GM23338 (cell line): ENCODE measurements at regions not wholly inside any gene's neighbourhood (a gene's known extent, or its start where the extent isn't known, plus 50 kb on each side); places are given as distances from the start of the nearest gene placed in this dataset.

ENCODE experiments used
- CREB1 ChIP-seq: fragments of 250-450 bp; sonication (Bioruptor Pico); IDR thresholded peaks from 2 replicates; pipeline ENCODE4 v1.5.0; 2020; ENCODE audit warnings: low read depth, mild to moderate bottlenecking, moderate library complexity
- CTCF ChIP-seq, 2 experiments: fragments of 200-600 bp in 1 of 2; sonication (generic) in 1 of 2; conservative IDR thresholded peaks; 2 replicates each; pipeline versions ENCODE4 v1.5.1 to v1.6.1; 2016 to 2017; ENCODE audit warnings: antibody characterized with exemption in 2 of 2, low read depth in 2 of 2, mild to moderate bottlenecking in 2 of 2, moderate library complexity in 1 of 2
- ETS1 ChIP-seq: IDR thresholded peaks from 2 replicates; pipeline ENCODE4 v1.6.1; 2016; ENCODE audit warnings: antibody characterized with exemption
- EZH2 ChIP-seq: fragments of 200-600 bp; sonication (generic); IDR thresholded peaks from one replicate; pipeline ENCODE4 v1.8.0; 2017; ENCODE audit warnings: antibody characterized with exemption, mild to moderate bottlenecking, low read depth; ENCODE audit not compliant: unreplicated experiment
- EZH2phosphoT487 ChIP-seq: fragments of 200-600 bp; sonication (generic); IDR thresholded peaks from one replicate; pipeline ENCODE4 v1.8.1; 2018; ENCODE audit warnings: antibody characterized with exemption; ENCODE audit not compliant: unreplicated experiment
- JUNB ChIP-seq: IDR thresholded peaks from one replicate; pipeline ENCODE4 v1.6.1; 2016; ENCODE audit warnings: antibody characterized with exemption; ENCODE audit not compliant: unreplicated experiment
- NANOG ChIP-seq: IDR thresholded peaks from 2 replicates; pipeline ENCODE4 v1.6.1; 2016; ENCODE audit warnings: antibody characterized with exemption, borderline replicate concordance
- POLR2AphosphoS5 ChIP-seq: IDR thresholded peaks from 2 replicates; pipeline ENCODE4 v1.6.1; 2016; ENCODE audit warnings: antibody characterized with exemption, low read depth
- REST ChIP-seq: IDR thresholded peaks from one replicate; pipeline ENCODE4 v1.6.1; 2018; ENCODE audit warnings: antibody characterized with exemption; ENCODE audit not compliant: unreplicated experiment
- STAT1 ChIP-seq: IDR thresholded peaks from one replicate; pipeline ENCODE4 v1.6.1; 2016; ENCODE audit warnings: antibody characterized with exemption; ENCODE audit not compliant: unreplicated experiment
- ZNF114 ChIP-seq: fragments of 250-450 bp; sonication (Bioruptor Pico); IDR thresholded peaks from 2 replicates; pipeline ENCODE4 v1.5.0; 2020; ENCODE audit warnings: mild to moderate bottlenecking, moderate library complexity
- ZNF331 ChIP-seq: fragments of 250-450 bp; sonication (Bioruptor Pico); IDR thresholded peaks from 2 replicates; pipeline ENCODE4 v1.5.0; 2020; ENCODE audit warnings: low read depth, mild to moderate bottlenecking, moderate library complexity

GRCh38 chr1:95453053-95453452 is 219.0 kb downstream of the RWDD3 start:
- TF ChIP-seq EZH2: no peak
- TF ChIP-seq CTCF (conservative IDR thresholded peaks at IDR 0.05; ENCODE audit: low read depth in 2 of 2): no peak
- TF ChIP-seq POLR2AphosphoS5: no peak
- no peak for TF ChIP-seq CREB1 (CRISPR knock-in tag)
- TF ChIP-seq NANOG: no peak
- TF ChIP-seq REST: no peak
- no peak for TF ChIP-seq EZH2phosphoT487
- no peak for TF ChIP-seq ZNF114 (CRISPR knock-in tag)
- no peak for TF ChIP-seq ZNF331
- no peak for TF ChIP-seq JUNB
- no peak for TF ChIP-seq ETS1
- no peak for TF ChIP-seq STAT1
